Adrenal gland (tissue), 9 donors: ENCODE measurements at regions not wholly inside any gene's neighbourhood (a gene's known extent, or its start where the extent isn't known, plus 50 kb on each side); places are given as distances from the start of the nearest gene placed in this dataset.
A peak's percentile ranks its signal among the peaks of the same experiment; 100 is the strongest.

ENCODE experiments used
- DNase-seq, 7 donors: peaks; one replicate each; pipeline ENCODE4 v3.0.0-alpha.2; 2019 to 2020
- H3K27ac ChIP-seq, 5 donors: fragments of 200-600 bp; sonication (generic) in 4 of 5; 1 replicate in 3 of 5; 2 replicates in 2 of 5; pipeline versions ENCODE4 v1.5.1 to v1.8.0; 2016 to 2020; ENCODE audit warnings: mild to moderate bottlenecking in 1 of 5
- H3K27me3 ChIP-seq: fragments of 200-600 bp; 2 replicates; pipeline ENCODE4 v1.8.0; 2021
- H3K36me3 ChIP-seq, 2 donors: fragments of 200-600 bp; replicated peaks in 1 of 2; 1 replicate in 1 of 2; 2 replicates in 1 of 2; pipeline versions ENCODE4 v1.5.1 to v1.8.0; 2018 to 2022
- H3K4me1 ChIP-seq, 2 donors: fragments of 200-600 bp; replicated peaks in 1 of 2; 1 replicate in 1 of 2; 2 replicates in 1 of 2; pipeline versions ENCODE4 v1.5.1 to v1.8.0; 2018 to 2021
- H3K4me3 ChIP-seq, 4 donors: fragments of 200-600 bp; sonication (generic) in 3 of 4; one replicate each; pipeline ENCODE4 v1.5.1; 2016 to 2018
- H3K9me3 ChIP-seq, 3 donors: fragments of 200-600 bp; sonication (generic) in 1 of 3; replicated peaks in 1 of 3; 1 replicate in 2 of 3; 2 replicates in 1 of 3; pipeline versions ENCODE4 v1.5.1 to v1.8.0; 2016 to 2021
- POLR2A ChIP-seq, 2 donors: fragments of 450-650 bp; IDR thresholded peaks; one replicate each; pipeline ENCODE4 v1.6.1; 2017; ENCODE audit warnings: antibody characterized with exemption in 2 of 2, mild to moderate bottlenecking in 2 of 2, moderate library complexity in 1 of 2
- WGBS, 4 donors: extraction: QIAGEN DNeasy Blood & Tissue Kit in 2 of 4; methylation state at CpG; one replicate each; pipeline versions ENCODE4 v1.1.5 to v1.1.7; 2013 to 2017; 5-methylcytosine and 5-hydroxymethylcytosine counted together
- intact Hi-C, 2 donors: fragments of 100-400 bp; cut with DNase I; formaldehyde crosslinking; loops; one replicate each; pipeline versions ENCODE4 v1.14.1 to v1.15.0; 2022 to 2023
- TF ChIP-seq, protein P1 (sequence below), 6 experiments: fragments of 450-650 bp in 4 of 6; fragments of 200-600 bp in 2 of 6; sonication (generic) in 1 of 6; IDR thresholded peaks; 1 replicate in 5 of 6; 2 replicates in 1 of 6; pipeline versions ENCODE4 v1.5.1 to v1.8.0; 2016 to 2021; ENCODE audit warnings: antibody characterized with exemption in 6 of 6, mild to moderate bottlenecking in 2 of 6, moderate library complexity in 1 of 6
- donor health status: healthy with polysubstance abuse.
- donor health status: Bipolar disorder and iron deficiency.
- donor health status: DM: yes; HTN: yes; CAD: no.
- donor health status: DM: no; HTN: no; CAD: no.
- donor health status: DM: no; HTN: no; CAD: no.

DNA sequence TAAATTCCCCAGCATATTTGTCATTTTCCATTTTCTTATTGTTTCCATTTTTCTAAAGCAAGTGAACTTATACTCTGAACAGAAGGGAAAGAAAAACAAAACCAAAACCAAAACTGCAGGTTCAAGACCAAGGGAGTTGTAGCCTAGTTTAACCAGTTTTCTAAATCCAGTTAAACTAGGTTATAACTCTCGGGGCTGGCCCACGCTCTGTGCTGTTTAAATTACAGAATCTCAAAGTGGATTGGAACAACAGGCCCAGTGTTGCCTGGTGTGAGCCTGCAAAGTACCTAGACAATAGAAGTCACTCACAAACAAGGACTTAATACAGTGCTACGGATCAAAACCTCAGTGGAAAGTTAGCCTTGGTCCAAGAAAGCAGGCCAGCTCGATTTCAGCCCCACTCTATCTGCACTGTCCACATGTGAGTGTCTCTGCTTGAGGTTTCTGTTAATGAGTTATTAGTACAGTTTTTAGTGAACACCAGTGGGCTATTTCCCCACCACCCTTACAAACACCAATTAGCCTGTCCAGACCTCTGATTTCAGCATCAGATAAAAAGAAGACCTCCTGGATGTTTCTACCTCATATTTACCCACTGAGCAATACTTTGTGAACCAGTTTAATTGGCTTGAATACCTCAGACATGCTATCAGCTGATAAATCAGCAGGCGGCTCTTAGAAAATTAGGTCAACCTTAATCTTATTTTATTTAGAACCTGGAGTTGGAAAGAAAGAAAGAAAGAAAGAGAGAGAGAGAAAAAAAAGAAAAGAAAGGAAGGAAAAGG is 93.8 kb upstream of the PDZRN3 start:
- H3K4me1 ChIP-seq, result peaks cover 13 to 16% of the 10 kb centered on the region in 2 donors
- no peak for DNase-seq
- intact Hi-C loops, result no loop called here
- no peak overlapping the region for H3K4me3 ChIP-seq
- no peaks in the 10 kb centered on the region for H3K36me3 ChIP-seq
- no peaks in the 10 kb centered on the region for H3K27me3 ChIP-seq
- WGBS, 4 donors, result 61 to 71% (median 65%) methylated on average over 5 of the region's 5 CpGs
- peak overlapping the region in 2 of 5 donors; percentile 23 to 77 for H3K27ac ChIP-seq
- no peaks in the 10 kb centered on the region for H3K9me3 ChIP-seq
- no peak for TF ChIP-seq POLR2A (IDR thresholded peaks at IDR 0.05)
- TF ChIP-seq, protein P1, sequence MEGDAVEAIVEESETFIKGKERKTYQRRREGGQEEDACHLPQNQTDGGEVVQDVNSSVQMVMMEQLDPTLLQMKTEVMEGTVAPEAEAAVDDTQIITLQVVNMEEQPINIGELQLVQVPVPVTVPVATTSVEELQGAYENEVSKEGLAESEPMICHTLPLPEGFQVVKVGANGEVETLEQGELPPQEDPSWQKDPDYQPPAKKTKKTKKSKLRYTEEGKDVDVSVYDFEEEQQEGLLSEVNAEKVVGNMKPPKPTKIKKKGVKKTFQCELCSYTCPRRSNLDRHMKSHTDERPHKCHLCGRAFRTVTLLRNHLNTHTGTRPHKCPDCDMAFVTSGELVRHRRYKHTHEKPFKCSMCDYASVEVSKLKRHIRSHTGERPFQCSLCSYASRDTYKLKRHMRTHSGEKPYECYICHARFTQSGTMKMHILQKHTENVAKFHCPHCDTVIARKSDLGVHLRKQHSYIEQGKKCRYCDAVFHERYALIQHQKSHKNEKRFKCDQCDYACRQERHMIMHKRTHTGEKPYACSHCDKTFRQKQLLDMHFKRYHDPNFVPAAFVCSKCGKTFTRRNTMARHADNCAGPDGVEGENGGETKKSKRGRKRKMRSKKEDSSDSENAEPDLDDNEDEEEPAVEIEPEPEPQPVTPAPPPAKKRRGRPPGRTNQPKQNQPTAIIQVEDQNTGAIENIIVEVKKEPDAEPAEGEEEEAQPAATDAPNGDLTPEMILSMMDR (IDR thresholded peaks at IDR 0.05), result no peak

DNA sequence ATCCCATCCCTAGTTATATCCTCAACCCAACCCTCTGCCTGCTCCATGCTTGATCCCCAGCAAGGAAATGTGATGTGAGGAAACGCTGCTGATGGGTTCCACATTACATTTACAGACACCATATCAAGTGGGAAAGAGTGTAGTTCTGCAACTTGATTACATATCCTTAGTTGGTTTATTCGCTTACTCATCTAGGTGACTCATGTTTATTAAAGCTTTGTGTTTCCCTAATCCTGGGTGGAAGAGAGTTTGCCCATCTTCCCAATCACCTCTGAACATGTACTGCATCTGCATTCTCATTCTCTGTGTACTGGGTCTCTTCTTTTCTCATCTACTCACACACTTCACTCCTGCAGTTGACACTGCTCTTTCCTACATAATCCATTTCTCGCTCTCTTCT is 91.7 kb upstream of the PDZRN3 start:
- 88 to 95% (median 94%) methylated on average over 3 of the region's 3 CpGs for WGBS, 4 donors
- Histone ChIP-seq H3K36me3 (no peaks in the 10 kb centered on the region), H3K4me1 (peaks cover 13 to 16% of the 10 kb centered on the region in 2 donors), H3K9me3 (no peaks in the 10 kb centered on the region), H3K27me3 (no peaks in the 10 kb centered on the region), H3K4me3 (no peak overlapping the region), H3K27ac (no peak overlapping the region)
- intact Hi-C loops, result no loop called here
- DNase-seq, result no peak
- no peak for TF ChIP-seq POLR2A (IDR thresholded peaks at IDR 0.05)
- TF ChIP-seq, protein P1 (IDR thresholded peaks at IDR 0.05), result no peak

DNA sequence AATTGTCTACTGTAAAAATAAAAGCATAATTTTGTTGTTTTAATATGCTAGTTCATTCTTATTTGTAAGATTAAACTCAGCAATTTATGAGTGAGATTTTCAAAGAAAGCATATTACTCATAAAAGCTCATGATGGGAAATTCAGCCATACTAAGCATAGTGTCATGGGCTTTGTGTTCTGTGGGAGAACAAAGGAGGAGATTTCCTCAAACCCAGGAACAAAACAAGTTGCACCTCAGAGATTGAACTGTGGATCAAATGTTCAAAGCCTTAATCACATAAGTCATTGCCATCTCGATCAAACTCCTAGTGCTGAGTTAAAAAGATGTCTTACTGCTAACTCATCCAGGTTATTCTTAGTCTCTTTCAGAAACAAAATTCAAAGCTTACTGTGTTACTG is 85.6 kb upstream of the PDZRN3 start:
- no peak for DNase-seq
- TF ChIP-seq, protein P1 (IDR thresholded peaks at IDR 0.05), result no peak
- TF ChIP-seq POLR2A (IDR thresholded peaks at IDR 0.05), result no peak
- no peak overlapping the region for H3K27ac ChIP-seq
- no peak overlapping the region for H3K4me3 ChIP-seq
- intact Hi-C loops, result no loop called here
- no peaks in the 10 kb centered on the region for H3K9me3 ChIP-seq
- WGBS, 4 donors, result 80 to 96% (median 92%) methylated on average over 1 of the region's 1 CpG
- H3K36me3 ChIP-seq, result no peaks in the 10 kb centered on the region
- no peaks in the 10 kb centered on the region for H3K4me1 ChIP-seq
- no peaks in the 10 kb centered on the region for H3K27me3 ChIP-seq

DNA sequence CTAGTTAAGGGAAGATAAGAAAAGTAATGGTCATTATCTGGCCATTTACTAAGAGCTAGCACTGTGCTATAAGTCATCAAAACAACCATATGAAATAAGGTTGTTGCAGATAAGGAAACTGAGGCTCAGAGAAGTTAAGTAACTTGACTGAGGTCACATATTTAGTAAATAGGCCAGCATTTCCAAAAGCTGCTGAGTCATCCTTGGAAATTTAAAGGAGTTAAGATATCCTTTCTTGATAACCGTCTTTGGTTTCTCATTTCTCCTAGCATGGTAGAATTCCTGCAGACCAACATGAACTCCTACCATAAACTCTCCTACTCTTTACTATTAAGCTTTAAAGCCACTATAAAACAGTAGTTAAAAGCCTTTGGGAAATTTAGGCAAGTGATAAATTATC is 85.0 kb upstream of the PDZRN3 start:
- Histone ChIP-seq H3K27ac (no peak overlapping the region), H3K4me3 (no peak overlapping the region), H3K27me3 (no peaks in the 10 kb centered on the region), H3K9me3 (no peaks in the 10 kb centered on the region), H3K4me1 (no peaks in the 10 kb centered on the region), H3K36me3 (no peaks in the 10 kb centered on the region)
- intact Hi-C loops, result no loop called here
- WGBS, 4 donors, result 63 to 86% (median 78%) methylated on average over 1 of the region's 1 CpG
- no peak for DNase-seq
- no peak for TF ChIP-seq POLR2A (IDR thresholded peaks at IDR 0.05)
- TF ChIP-seq, protein P1 (IDR thresholded peaks at IDR 0.05), result no peak
